ENCODE measurements at regions not wholly inside any gene's neighbourhood (a gene's known extent, or its start where the extent isn't known, plus 50 kb on each side); places are given as distances from the start of the nearest gene placed in this dataset.
"Not testable (repeated sequence)": the region's sequence is repeated elsewhere in the genome, so short reads cannot be mapped to it uniquely, and the experiment has no call there.

DNA sequence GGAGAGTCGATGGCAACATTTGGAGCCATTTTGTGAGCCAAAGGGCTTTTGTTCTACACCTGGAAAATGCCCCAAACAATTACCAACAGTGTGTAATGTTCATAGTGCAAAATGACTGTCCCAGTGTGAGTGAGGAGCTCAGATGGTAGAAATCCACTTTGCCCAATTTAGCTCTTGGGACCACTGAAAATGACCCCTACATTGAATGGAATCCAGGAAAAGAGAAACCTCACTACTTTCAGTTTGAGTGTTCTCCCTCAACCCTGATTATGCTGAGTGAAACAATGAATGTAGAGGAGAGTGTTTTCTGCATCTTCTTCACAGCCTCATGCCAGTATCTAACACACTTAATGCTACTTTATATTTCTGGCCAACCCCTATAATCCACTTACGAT lies 84.9 kb upstream of the NRN1 start:
- DNase-seq (ENCODE audit: low read depth), result no peak

DNA sequence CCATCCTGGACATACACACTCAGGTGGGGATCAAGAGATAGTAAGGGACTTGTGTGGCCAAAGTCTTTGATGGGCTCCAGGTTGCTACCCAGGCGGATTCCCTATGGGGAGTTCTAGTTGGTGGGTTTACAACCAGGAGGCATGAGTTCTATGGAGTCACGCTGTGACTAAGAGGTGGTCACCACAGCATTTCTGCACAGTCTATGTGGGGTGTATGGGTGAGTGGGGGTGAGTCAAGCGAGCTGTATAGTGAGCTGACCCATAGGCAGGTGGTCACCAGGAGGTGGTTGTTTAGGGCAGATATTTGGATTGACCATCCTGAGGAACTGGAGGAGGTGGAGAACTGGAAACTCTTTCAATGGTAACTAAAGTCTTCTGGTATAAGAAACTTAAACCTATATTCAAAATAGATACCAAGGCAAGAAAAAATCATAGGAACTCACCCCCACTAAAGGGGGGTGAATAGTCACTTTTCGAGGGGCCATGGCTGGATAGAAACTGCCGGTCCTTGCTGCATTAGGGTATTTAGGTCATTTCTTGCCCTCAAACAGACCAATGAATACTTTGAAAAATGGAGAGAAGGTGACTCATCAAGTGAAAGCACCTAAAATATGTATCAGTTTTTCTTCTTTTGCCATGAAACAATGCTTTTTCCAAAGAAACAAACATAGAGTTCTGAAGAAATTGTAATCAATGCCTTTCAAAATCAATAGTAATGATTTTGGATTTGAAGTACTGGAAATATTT lies 84.3 kb upstream of the NRN1 start:
- no peak for DNase-seq (ENCODE audit: low read depth)

DNA sequence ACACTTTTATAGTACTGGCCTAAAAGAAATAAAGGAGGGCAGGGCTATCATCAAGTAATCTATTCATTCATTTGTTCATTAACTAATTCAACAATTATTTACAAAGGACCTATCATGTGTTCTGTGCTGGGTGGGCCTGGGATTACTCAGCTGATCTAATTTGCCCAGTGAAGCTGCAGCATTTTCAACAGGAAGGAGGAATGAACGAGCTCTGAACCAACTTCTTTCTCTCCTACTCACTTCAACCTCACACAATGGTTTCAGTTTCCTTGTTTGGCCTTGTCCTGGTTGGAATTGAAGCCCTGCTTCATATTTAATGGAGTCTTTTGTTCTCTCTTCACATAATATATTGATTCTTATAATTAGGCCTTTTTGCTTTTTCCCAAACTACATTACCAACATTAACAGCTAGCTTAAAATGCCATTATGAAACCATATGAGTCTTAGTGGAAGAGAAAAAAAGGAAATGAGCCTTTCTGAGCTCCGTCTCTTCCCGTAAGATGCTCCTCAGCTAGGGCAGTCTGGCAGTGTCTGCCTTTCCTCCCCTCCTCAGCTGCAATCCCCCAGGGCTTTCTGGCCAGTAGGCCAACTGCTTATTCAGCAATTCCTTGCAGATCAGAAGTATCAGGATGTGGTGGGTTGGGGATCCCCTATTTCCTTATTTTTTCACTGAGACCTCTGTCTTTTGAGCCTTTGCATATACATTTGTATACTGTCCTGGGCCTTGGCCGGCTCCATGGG lies 79.4 kb upstream of the NRN1 start:
- DNase-seq (ENCODE audit: low read depth), result no peak

DNA sequence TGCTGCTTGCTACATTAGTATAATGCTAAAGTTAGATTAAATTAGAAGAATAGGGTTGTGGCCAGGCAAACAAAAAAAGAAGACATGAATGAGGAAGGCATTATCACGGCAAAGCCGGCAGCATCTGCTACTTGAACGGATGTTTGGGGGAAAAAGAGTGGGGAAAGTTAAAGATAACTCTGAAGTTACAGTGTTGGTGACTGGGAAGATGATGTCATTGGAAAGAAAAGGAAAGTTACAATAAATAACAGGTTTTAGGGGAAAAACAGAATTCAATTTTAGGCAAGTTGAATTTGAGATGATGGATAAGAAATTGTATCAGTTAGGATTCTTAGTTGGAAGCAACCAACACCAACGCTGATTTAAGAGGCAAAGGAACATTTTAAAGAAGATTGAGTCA lies 74.2 kb upstream of the NRN1 start:
- DNase-seq (ENCODE audit: low read depth), result no peak

DNA sequence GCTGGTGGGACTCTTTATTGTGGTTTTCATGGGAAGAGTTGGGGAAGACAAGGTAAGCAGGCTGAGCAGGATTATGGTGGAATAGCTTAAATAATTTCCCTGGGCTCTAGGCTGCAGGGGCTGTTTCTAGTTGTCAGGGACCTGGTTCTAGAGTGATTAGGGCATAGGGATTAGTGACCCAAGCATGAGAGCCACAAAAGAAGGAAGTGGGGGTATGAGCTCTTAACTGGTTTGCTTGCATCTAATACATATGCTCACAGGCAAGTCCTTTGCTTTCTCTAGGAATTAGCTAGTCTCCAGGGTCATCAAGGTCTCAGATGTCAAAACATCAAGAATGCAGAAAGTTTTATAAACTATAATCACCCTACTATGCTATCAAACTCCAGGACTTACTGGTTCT lies 67.5 kb upstream of the NRN1 start:
- no peak for DNase-seq (ENCODE audit: low read depth)

DNA sequence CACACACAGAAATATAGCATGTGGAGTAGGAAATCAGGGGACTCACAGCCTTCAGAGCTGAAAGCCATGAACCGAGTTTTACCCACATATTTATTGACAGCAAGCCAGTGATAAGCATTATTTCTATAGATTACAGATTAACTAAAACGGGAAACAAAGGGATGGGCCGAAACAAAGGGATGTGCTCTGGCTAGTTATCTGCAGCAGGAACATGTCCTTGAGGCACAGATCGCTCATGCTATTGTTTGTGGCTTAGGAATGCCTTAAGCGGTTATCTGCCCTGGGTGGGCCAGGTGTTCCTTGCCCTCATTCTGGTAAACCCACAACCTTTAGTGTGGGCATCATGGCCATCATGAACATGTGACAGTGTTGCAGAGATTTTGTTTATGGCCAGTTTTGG lies 61.4 kb upstream of the NRN1 start:
- DNase-seq (ENCODE audit: low read depth), result not testable (repeated sequence)

DNA sequence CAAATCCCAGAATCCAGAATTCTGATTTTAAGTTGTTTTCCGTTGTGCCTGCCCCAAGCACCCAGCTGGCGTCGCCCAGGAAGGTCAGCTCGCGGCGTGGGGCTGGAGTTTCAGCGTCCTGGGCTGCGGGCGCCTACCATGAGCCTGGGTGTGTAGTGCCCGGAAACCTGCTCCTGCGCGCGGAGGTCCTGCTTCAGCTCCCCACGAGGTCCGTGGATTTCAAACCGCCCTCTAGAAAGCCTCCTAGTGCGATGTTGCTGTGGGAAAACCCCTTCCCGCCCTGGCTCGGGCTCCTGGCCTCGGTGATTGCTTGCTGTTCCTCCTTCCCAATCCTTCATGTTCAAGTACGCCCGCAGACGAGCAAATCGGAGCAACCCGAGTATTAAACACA lies 51.3 kb upstream of the NRN1 start:
- DNase-seq (ENCODE audit: low read depth), result no peak

DNA sequence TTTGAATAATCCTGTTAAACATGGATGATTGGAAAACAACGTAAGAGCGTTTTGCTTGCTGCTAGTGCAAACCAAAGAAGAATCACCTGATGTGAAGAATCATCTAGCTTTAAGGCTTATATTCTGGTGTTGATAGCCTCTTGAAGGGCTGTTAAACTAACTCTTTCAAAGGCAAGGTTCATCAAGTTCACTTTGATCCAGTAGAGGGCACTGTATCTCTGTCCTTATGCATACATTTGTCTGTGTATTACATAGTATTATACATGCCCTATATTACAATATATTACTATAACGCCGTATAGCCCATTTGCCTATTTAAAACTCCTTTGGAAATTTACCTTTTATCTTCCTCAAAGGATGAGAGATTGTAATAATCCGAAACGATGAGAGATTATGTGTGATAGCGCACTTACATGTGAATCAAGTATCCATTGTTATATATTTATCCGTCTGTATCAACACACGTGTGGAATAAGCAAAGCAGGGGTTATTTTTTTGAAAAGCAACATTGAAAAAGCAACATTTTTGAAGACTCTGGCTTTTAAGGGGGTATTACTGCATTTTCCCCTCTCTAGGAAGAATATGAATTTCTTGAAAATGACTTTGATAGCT lies 50.8 kb upstream of the NRN1 start:
- DNase-seq (ENCODE audit: low read depth), result peak; percentile 58
